Endothelial cell of umbilical vein (primary cell): ENCODE measurements at regions not wholly inside any gene's neighbourhood (a gene's known extent, or its start where the extent isn't known, plus 50 kb on each side); places are given as distances from the start of the nearest gene placed in this dataset.

Experiments
- CTCF ChIP-seq, 2 donors: IDR thresholded peaks; 1 replicate in 1 of 2; 2 replicates in 1 of 2; pipeline ENCODE4 v1.5.1; 2011; ENCODE audit warnings: low read length in 2 of 2, mild to moderate bottlenecking in 2 of 2, moderate library complexity in 2 of 2, control low read depth in 1 of 2, inconsistent platforms in 1 of 2, low read depth in 1 of 2; ENCODE audit not compliant: insufficient read depth in 1 of 2; ENCODE audit errors: extremely low read depth in 1 of 2
- MAX ChIP-seq: IDR thresholded peaks from 2 replicates; pipeline ENCODE4 v1.6.1; 2011; ENCODE audit not compliant: insufficient read depth, insufficient read length

- TF ChIP-seq CTCF (IDR thresholded peaks at IDR 0.05; ENCODE audit: extremely low read depth in 1 of 2, insufficient read depth in 1 of 2, low read depth in 1 of 2, low read length in 2 of 2) (no peak), MAX (no peak)
Measured at GRCh38 chr2:16588565-16588964, 77.1 kb downstream of the CYRIA start.
